Thymus (tissue), 11 donors: ENCODE measurements at regions not wholly inside any gene's neighbourhood (a gene's known extent, or its start where the extent isn't known, plus 50 kb on each side); places are given as distances from the start of the nearest gene placed in this dataset.
"Not testable (repeated sequence)": the region's sequence is repeated elsewhere in the genome, so short reads cannot be mapped to it uniquely, and the experiment has no call there.

Experiments
- DNase-seq, 9 donors: peaks; one replicate each; pipeline ENCODE4 v3.0.0-alpha.2; 2013; ENCODE audit warnings: low spot score in 9 of 9, low read depth in 6 of 9, missing footprints in 1 of 9
- H3K27ac ChIP-seq, 2 donors: one replicate each; pipeline ENCODE4 v1.5.1; 2013; ENCODE audit warnings: control low read depth in 1 of 2, low read depth in 1 of 2, low read length in 1 of 2, mild to moderate bottlenecking in 1 of 2, moderate library complexity in 1 of 2
- H3K27me3 ChIP-seq, 2 donors: one replicate each; pipeline ENCODE4 v1.5.1; 2013; ENCODE audit warnings: low read length in 1 of 2; ENCODE audit not compliant: control insufficient read depth in 2 of 2, insufficient read depth in 1 of 2
- H3K36me3 ChIP-seq, 2 donors: one replicate each; pipeline ENCODE4 v1.5.1; 2013; ENCODE audit warnings: low read length in 1 of 2, mild to moderate bottlenecking in 1 of 2, moderate library complexity in 1 of 2; ENCODE audit not compliant: control insufficient read depth in 2 of 2, insufficient read depth in 2 of 2
- H3K4me1 ChIP-seq, 2 donors: one replicate each; pipeline ENCODE4 v1.5.1; 2013; ENCODE audit warnings: low read length in 2 of 2; ENCODE audit not compliant: control insufficient read depth in 2 of 2, insufficient read depth in 2 of 2
- H3K4me3 ChIP-seq, 2 donors: one replicate each; pipeline ENCODE4 v1.5.1; 2013; ENCODE audit warnings: low read length in 2 of 2, control low read depth in 1 of 2, mild to moderate bottlenecking in 1 of 2
- H3K9me3 ChIP-seq, 2 donors: one replicate each; pipeline ENCODE4 v1.5.1; 2013; ENCODE audit warnings: low read length in 1 of 2, mild to moderate bottlenecking in 1 of 2; ENCODE audit not compliant: control insufficient read depth in 2 of 2, insufficient read depth in 1 of 2
- WGBS: extraction: QIAGEN DNeasy Blood & Tissue Kit; methylation state at CpG from one replicate; pipeline ENCODE4 v1.1.7; 2013; 5-methylcytosine and 5-hydroxymethylcytosine counted together
- donor health status: healthy.

- WGBS = no CpG with 5 or more reads among the region's 17 CpGs
Measured at GRCh38 chr21:6481116-6481515, 4040.3 kb upstream of the TPTE start.

GRCh38 chr21:6482616-6483015 lies 4038.8 kb upstream of the TPTE start:
- H3K36me3 ChIP-seq, H3K4me3 ChIP-seq, H3K27me3 ChIP-seq, H3K9me3 ChIP-seq, DNase-seq, H3K27ac ChIP-seq, H3K4me1 ChIP-seq: not testable (repeated sequence)
- 100% methylated on average over 1 of the region's 3 CpGs for WGBS

More at GRCh38 chr21:6481116-6481515, 4040.3 kb upstream of the TPTE start:
- not testable (repeated sequence) for H3K9me3 ChIP-seq, H3K27me3 ChIP-seq, H3K4me3 ChIP-seq, H3K36me3 ChIP-seq, H3K4me1 ChIP-seq, H3K27ac ChIP-seq, DNase-seq

DNA sequence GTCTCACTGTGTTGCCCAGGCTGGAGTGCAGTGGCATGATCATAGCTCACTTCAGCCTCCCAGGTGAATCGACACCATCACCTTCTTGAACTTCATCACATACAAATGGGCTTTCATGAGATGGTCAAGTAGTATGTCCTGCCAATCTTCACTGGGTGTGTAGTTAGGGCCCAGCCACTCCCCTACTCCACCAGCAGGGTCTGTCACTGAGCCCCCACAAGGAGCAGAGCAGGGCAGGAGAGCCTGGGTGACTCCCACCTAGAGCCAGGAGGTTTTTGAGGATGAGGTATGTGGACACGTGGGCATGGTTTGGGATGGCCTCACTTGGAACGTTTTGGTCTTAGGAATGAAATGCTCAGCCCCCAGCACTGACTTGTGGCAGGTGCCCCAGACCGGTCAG lies 4037.7 kb upstream of the TPTE start:
- H3K4me3 ChIP-seq, H3K4me1 ChIP-seq, DNase-seq, H3K36me3 ChIP-seq, H3K27me3 ChIP-seq, H3K27ac ChIP-seq, H3K9me3 ChIP-seq: not testable (repeated sequence)
- WGBS = no CpG with 5 or more reads among the region's 4 CpGs

GRCh38 chr21:6486821-6487220 lies 4034.6 kb upstream of the TPTE start:
- H3K27ac ChIP-seq, H3K36me3 ChIP-seq, H3K4me3 ChIP-seq, DNase-seq, H3K9me3 ChIP-seq, H3K27me3 ChIP-seq, H3K4me1 ChIP-seq: not testable (repeated sequence)
- 98% methylated on average over 22 of the region's 26 CpGs for WGBS

DNA sequence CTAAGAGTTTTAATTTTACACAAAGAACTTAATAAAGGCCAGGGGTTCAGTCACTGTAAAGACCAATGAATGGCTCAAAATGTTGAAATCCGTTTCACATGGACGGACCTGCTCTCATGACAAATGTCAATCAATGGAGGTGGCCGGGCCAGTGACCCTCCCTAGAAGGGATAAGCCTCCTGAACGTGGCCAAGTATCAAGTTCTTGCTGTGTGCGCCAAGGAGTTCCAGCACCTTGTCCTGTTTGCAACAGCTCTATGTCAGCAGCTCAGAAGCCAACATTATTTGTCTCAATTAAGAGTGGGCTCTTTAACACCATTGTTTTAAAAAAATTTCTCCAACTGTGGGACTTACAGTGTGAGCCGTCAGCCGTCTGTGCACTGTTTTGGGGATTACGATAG lies 4028.7 kb upstream of the TPTE start:
- not testable (repeated sequence) for H3K27ac ChIP-seq, H3K4me3 ChIP-seq, H3K27me3 ChIP-seq, H3K36me3 ChIP-seq, H3K4me1 ChIP-seq, DNase-seq, H3K9me3 ChIP-seq
- WGBS = no CpG with 5 or more reads among the region's 8 CpGs

DNA sequence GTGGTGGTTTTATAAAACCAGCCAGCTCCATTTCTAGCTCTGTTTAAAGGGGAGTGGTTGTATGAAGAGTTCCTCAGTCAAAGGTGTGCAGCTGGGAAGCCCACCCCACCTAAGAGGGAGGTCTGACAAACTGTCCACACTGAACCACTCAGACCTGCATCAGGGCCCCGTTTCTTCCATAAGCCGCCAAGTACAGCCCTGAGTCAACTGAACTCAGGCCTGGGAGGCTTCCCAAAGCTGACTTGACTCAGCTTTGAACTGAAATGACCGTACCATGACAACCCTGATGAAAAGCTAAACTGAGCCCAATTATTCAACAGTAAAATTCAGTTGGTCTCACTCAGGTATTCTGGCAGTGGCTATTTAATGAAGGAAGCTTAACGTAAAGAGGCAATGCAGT lies 4027.4 kb upstream of the TPTE start:
- H3K27me3 ChIP-seq, H3K4me1 ChIP-seq, DNase-seq, H3K4me3 ChIP-seq, H3K27ac ChIP-seq, H3K9me3 ChIP-seq, H3K36me3 ChIP-seq: not testable (repeated sequence)
- no CpG with 5 or more reads among the region's 4 CpGs for WGBS

DNA sequence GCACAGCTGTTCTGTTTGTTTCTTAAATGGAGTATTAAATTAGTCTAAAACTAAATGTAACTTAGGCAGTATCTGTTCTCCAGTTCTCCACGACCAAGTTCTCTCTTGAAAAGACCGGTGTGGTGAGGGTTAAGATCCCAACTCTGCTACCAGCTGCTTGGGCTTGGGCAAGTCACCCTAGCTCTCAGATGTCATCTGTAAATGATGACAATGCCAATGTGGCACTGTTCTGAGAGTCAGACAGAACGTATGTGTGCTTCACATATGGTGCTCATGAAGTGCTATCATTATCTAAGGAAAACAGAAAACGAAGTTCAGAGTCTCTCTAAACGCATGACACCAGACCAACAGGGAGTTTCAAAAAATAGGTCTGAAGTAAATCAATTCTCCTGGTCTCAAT lies 4025.0 kb upstream of the TPTE start:
- not testable (repeated sequence) for H3K27ac ChIP-seq, H3K4me3 ChIP-seq, H3K27me3 ChIP-seq, H3K36me3 ChIP-seq, H3K9me3 ChIP-seq, H3K4me1 ChIP-seq, DNase-seq
- WGBS = no CpG with 5 or more reads among the region's 5 CpGs

- peak overlapping the region; percentile 42 to 52 for H3K4me3 ChIP-seq
- H3K36me3 ChIP-seq, H3K27me3 ChIP-seq, H3K4me1 ChIP-seq, H3K27ac ChIP-seq, H3K9me3 ChIP-seq: not testable (repeated sequence)
- DNase-seq = peak in 1 of 9 donors; percentile 0
- whole genome bisulfite sequencing = 0% methylated on average over 21 of the region's 55 CpGs
Measured at GRCh38 chr21:6498716-6499115, 4022.7 kb upstream of the TPTE start.

- DNase-seq, H3K4me3 ChIP-seq, H3K36me3 ChIP-seq, H3K4me1 ChIP-seq, H3K9me3 ChIP-seq, H3K27ac ChIP-seq, H3K27me3 ChIP-seq: not testable (repeated sequence)
- under 1% methylated on average over 26 of the region's 66 CpGs for WGBS
Measured at GRCh38 chr21:6499128-6499826, 4022.1 kb upstream of the TPTE start.

- not testable (repeated sequence) for DNase-seq, H3K27me3 ChIP-seq, H3K9me3 ChIP-seq, H3K27ac ChIP-seq, H3K4me3 ChIP-seq, H3K4me1 ChIP-seq, H3K36me3 ChIP-seq
- no CpG with 5 or more reads among the region's 16 CpGs for WGBS
Measured at GRCh38 chr21:6499866-6500265, 4021.5 kb upstream of the TPTE start.
